D341Med (cell line): ENCODE measurements at regions not wholly inside any gene's neighbourhood (a gene's known extent, or its start where the extent isn't known, plus 50 kb on each side); places are given as distances from the start of the nearest gene placed in this dataset.

Experiments
- DNase-seq: peaks from one replicate; pipeline ENCODE4 v3.0.0; 2012; ENCODE audit warnings: low spot score

DNA sequence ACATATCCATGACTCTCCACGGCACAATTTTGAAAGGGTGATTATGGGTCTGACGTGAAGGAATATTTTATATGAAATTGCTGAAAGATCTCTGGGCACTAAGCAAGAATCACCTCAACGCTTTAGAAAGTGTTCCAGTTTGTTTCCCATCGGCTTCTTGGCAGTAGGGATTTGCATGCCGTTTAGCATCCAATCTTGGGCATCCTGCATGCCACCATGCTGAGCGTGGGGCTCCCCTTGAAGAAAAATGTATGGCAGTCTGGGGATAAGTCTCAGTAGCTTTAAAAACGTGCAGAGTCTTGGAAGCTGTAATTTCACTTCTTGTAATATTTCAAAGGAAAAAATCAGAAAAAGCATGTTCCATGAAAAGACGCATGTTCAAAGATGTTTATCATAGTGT, 151.7 kb downstream of the DMRT2 start:
- DNase-seq, result no peak

DNA sequence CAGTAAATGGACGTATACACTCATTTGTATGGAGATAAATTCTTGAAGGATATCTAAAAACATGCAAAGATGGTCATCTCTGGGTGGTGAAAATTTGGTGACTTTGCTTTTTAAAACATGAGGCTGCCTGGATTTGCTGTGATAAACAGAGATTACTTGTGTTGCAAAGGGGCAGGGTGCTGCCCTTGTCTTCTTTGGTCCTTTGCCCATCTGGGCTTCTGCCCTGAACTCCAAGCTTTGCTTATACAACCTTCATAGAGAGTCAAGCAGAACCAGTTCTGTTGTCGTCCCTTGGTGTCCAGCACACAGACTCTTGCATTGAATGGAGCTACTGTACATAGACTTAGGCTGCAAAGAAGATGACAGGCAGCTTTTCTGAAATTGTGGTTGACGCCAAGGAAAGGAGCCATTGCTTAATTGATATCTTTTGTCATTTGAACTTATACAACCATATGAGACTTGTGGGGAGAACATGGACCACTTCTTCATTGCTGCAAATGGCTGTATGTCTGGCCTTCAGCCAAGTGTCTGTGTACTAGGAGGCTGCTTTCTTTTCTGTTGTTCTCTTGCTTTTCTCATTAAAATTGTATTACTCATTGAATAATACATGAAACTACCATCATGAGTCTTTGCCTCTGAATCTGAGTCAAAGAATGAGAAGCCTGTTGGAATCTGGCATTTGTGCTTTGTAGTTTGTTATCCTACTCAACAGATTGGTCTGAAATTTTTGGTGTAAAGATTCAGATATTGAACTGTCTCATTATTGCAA, 152.5 kb downstream of the DMRT2 start:
- no peak for DNase-seq

DNA sequence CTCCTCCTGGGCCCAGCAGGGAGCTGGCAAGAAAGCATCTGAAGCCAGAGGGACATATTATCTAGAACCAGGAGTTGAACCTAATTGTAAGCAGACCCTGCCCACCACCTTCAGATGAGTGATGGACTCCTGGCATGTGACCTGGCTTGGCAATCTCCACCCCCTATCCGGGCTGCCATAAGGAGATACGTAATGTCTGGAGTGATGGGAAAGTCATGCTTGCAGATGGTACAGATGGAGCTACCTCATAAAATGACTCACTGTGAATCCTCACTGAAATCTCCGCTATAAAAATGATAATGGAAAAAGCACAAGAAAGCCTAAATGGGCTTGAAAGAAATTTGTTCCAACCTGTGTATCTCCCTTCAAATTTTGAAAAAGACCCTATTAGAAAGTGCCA, 157.5 kb downstream of the DMRT2 start:
- no peak for DNase-seq

- no peak for DNase-seq
Measured at GRCh38 chr9:1208157-1208556, 158.0 kb downstream of the DMRT2 start.

DNA sequence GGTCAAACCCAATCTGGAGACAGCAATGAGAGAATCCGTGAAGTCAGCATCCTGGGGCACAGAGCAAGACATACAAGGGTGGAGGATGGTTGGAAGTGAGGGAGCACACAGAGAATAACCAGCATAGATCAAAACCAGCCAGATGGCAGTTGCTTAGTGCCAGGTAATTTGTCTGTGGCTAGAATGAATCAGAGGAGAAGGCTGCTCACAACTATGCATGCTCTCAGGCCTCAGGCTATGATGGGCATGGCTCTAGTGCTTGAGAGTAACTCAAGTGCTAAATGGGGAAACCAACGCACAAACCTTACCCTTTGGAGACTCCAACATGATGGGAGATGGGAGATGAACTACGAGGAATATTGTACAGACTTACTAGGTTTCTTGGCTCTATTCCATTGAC, 160.8 kb downstream of the DMRT2 start:
- DNase-seq, result no peak

DNA sequence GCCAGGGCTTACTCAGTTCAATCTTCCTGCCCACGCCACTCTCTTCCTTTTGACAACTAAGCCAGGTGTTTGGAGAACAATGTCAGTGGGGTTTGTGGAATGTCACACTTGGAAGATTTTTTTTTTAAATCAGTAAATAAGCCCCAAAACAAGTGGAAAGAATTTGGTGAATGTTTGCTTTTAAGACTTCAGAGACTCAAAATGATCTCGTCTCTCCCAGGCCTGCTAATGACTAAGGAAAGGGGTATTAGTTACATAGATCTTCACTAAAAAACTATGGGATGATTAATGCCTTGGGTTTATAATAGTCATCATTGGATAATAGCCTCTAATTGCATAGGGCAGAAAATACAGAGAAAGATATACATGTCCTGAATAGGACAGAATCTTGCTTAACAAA, 166.4 kb downstream of the DMRT2 start:
- no peak for DNase-seq

DNA sequence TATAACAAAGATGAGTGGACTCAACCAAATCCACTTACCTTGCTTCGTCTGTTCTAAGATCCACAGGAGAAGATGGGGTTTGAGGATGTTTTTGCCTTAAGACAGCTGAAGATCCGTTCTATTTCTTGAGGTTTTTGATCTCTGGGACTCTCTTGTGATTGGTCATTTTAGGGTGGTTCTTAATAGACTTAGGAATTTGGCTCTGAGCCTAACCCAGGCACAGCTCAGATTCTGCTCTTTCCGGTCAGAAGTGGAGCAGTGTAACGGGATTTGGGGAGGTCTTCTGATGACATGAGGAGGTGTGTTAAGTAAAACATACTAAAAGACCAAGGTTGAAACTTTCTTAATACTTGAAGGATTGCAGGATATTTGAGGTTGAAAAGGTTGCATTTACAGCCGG, 166.9 kb downstream of the DMRT2 start:
- no peak for DNase-seq

DNA sequence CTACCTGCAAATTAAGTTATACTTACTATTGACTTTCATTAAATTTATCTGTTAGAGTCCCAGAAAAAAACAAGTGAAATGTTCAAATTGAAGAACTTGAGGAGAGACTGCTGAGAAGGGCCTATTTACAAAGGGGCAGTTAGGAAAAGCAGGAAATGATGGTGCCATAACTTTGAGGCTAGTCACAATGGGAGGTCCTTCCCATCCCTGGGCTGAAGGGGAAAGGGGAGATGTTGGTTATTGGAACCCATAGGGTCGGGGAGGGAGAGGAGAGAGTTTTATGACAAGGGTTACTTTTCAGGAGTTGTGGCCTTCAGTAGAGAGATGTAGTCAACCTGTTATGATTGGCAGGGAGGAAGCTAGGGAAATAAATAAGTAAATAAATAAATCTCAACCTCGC, 169.1 kb downstream of the DMRT2 start:
- DNase-seq, result no peak

- DNase-seq, result no peak
Measured at GRCh38 chr9:1221298-1221697, 171.1 kb downstream of the DMRT2 start.

GRCh38 chr9:1222511-1222910, 172.4 kb downstream of the DMRT2 start:
- no peak for DNase-seq

DNA sequence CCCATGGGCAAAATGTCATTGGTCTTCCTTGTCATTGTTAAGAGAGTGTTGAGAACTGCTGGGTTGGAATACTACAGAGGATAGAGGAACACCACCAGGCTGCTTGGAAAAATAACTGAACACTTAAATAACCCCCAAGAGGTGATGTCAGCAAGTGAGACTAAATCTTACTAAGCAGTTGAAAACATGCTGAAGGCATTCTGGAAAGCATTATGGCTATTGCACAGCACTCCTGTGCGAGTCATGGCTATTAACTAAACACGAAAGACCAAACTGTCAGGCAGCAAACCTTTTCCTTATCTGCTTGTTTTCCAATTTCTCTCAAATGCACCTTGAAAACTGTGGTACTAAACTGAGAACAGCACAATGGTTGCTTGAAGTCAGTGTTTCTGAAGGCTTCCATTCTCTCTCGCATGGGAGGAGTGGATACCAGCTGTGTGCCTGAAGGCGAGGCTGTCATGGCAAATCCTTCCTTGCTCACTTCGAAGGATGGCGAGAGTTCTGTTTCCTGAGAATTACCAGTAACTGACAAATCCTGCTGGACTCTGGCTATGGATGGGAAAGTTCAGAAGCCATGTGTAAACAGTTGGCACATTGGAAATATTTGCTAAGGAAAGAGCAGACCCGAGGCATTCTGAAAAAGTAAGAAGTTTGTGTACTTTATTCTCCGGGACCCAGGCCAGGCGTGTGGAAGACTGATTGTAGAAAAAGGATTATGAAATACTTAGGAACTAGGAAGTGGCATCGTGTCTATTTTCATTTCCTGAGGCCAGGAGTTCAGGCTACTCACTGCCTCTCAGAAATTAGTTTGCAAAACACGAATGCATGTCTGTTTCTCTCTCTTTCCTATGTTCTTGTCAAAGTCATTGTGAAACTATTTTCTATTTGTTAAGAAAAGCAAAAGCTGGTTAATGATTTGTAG, 182.1 kb downstream of the DMRT2 start:
- DNase-seq, result no peak

DNA sequence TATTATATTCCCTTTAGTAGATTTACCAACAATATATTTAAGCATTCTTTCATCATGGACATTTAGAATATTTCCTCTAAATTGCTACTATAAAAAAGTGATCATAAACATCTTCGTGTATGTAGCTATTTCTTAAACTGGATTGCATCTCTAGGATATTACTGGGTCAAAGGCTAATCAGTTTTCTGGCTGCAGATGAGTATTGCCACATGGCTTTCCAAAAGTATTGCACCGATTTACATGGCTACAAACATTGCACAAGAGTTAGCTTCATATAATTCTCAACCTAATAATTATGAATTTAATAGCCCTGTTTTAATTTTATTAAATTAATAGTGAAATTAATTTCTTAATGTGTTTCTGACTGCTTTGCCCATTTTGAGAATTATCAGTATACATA, 183.4 kb downstream of the DMRT2 start:
- no peak for DNase-seq

DNA sequence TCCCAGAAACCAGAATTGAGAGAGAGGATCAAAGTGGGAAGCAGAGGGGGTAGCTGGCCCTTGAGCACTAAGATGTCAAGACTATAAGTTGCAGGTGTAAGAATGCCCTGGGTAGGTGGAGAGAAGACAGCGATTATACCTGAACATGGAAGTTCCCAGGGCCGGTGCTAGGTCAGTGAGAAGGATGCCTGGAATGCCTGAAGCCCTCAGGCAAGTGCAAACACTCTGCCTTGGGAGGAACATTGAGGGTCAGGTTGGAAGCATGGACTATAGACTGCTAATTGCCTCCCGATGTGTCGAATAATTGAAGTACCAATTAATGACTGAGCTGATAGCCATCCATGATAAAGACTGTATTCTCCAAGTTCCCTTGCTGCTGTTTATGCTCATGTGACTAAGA, 185.5 kb downstream of the DMRT2 start:
- DNase-seq, result no peak

DNA sequence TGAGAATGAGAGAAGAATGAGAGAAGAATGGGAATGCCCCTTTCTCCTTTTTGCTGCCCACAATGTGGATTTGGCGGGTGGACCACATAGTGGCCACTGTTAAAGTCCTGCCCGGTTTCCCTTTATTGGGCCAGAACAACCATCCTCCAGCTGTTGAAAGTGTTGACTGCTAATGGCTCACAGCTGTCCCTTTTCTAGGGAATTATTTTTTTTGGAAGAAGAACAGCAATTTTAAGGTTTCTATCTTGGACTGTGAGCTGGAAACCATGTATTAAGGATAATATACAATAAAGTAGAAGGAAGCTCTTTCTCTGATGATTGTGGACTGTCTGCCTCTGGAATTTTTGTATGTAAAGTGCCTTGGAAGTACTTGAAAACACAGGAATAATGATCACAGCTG, 185.9 kb downstream of the DMRT2 start:
- no peak for DNase-seq

DNA sequence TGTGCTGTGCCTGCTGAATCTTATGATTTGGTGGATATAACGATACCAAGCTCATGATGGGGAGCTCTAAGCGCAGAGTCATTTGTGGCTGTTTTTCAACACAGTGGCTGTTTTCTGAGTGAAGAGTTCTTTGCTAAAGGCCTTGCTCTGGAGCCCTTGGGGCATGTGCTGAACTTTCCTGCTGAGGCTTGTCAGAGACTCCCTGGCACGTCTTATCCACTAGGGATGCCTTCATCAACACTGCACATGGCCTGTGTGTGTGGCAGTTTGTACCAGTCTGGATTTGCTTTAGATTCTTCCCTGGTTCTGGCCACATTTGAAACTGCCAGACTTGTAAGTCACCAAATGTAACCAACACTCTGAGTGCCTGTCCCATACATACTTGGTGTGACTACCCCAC, 188.2 kb downstream of the DMRT2 start:
- no peak for DNase-seq

GRCh38 chr9:1248743-1249142, 198.6 kb downstream of the DMRT2 start:
- no peak for DNase-seq

GRCh38 chr9:1253064-1253979, 203.2 kb downstream of the DMRT2 start:
- DNase-seq, result no peak

GRCh38 chr9:1254071-1254470, 203.9 kb downstream of the DMRT2 start:
- DNase-seq, result no peak

- DNase-seq, result no peak
Measured at GRCh38 chr9:1256178-1256577, 206.0 kb downstream of the DMRT2 start.

DNA sequence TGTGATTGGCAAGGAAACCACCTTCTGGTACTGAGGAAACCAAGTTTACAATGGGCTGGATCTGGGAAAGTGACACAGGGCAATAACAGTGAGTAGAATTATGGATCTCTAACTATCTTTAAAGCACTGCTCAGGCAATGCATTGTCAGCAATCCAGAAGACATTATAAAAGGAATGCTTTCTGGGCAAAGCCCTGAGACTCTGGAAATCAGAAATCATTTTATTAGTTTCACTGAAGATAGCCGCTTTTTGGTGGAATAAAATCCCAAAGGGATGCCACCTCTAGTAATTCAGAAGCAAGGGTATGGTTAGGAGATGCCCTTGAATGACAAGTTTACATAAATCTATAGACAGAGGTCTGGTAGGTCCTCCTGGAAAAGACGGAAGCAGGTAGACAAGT, 211.1 kb downstream of the DMRT2 start:
- DNase-seq, result no peak

GRCh38 chr9:1261879-1262766, 212.0 kb downstream of the DMRT2 start:
- DNase-seq, result no peak
